HCT116 (cell line): ENCODE measurements at regions not wholly inside any gene's neighbourhood (a gene's known extent, or its start where the extent isn't known, plus 50 kb on each side); places are given as distances from the start of the nearest gene placed in this dataset.

ENCODE experiments used
- ATAC-seq: fragments of 200-7000 bp; cut with Tn5 transposase; 2 replicates; pipeline ENCODE4 v1.9.1; 2020; ENCODE audit warnings: mild to moderate bottlenecking, moderate library complexity
- BruUV-seq: library from RNA; stranded (reverse); fragments of 400-500 nt; replicated peaks from 2 replicates; lab custom pipeline; 2021; lab: Mats Ljungman, UMichigan
- CTCF ChIA-PET: fragments of 300-600 bp; sonication (Branson Sonifier 250); formaldehyde crosslinking; loops from one replicate; lab custom pipeline; 2021; ENCODE audit warnings: antibody characterized with exemption; lab: Charles Lee
- POLR2A ChIA-PET: fragments of 300-600, 350-600 bp; sonication (Branson Sonifier 250); formaldehyde crosslinking; loops from one replicate; lab custom pipeline; 2021; ENCODE audit warnings: antibody characterized with exemption; lab: Charles Lee
- RAD21 ChIA-PET, 2 experiments: fragments of 300-600 bp; sonication (Branson Sonifier 250); formaldehyde crosslinking; loops; one replicate each; lab custom pipeline; 2023; ENCODE audit warnings: low total read pairs in 2 of 2; ENCODE audit not compliant: uncharacterized antibody in 2 of 2, unreplicated experiment in 2 of 2, low non-redundant PET in 1 of 2; lab: Charles Lee
- DNase-seq: peaks from one replicate; pipeline ENCODE4 v3.0.0-alpha.2; 2010; ENCODE audit warnings: low read depth, low spot score
- H2AFZ ChIP-seq: fragments of 200-600 bp; shearing (Covaris generic), sonication (generic); 2 replicates; pipeline ENCODE4 v1.6.1; 2017; ENCODE audit warnings: low read depth, mixed run types, mixed read lengths, antibody characterized with exemption, low read length; ENCODE audit not compliant: poor library complexity, severe bottlenecking
- H3K27ac ChIP-seq: 2 replicates; pipeline ENCODE4 v1.5.1; 2012; ENCODE audit warnings: low read depth, low read length
- H3K27me3 ChIP-seq: fragments of 200-600 bp; sonication (generic); 2 replicates; pipeline ENCODE4 v1.6.1; 2016; ENCODE audit warnings: mixed run types, low read length, mixed read lengths; ENCODE audit not compliant: insufficient read depth
- H3K36me3 ChIP-seq, 2 experiments: fragments of 200-500 bp in 1 of 2; fragments of 200-600 bp in 1 of 2; sonication (Bioruptor generic) in 1 of 2; sonication (generic) in 1 of 2; 2 replicates each; pipeline versions ENCODE4 v1.5.1 to v1.6.1; 2014 to 2016; ENCODE audit warnings: low read length in 2 of 2, inconsistent platforms in 1 of 2, mixed read lengths in 1 of 2, mixed run types in 1 of 2; ENCODE audit not compliant: insufficient read depth in 2 of 2, control insufficient read depth in 1 of 2
- H3K4me1 ChIP-seq, 2 experiments: fragments of 200-600 bp in 1 of 2; sonication (generic) in 1 of 2; 2 replicates each; pipeline versions ENCODE4 v1.5.1 to v1.6.1; 2012 to 2017; ENCODE audit warnings: low read length in 2 of 2, inconsistent platforms in 1 of 2, mild to moderate bottlenecking in 1 of 2, mixed read lengths in 1 of 2, mixed run types in 1 of 2, moderate library complexity in 1 of 2; ENCODE audit not compliant: insufficient read depth in 2 of 2, control insufficient read depth in 1 of 2
- H3K4me2 ChIP-seq: fragments of 200-600 bp; sonication (generic); 2 replicates; pipeline ENCODE4 v1.6.1; 2017; ENCODE audit warnings: mixed run types, low read length, mixed read lengths
- H3K4me3 ChIP-seq, 2 experiments: fragments of 200-600 bp in 1 of 2; sonication (generic) in 1 of 2; replicated peaks in 1 of 2; 2 replicates each; pipeline ENCODE4 v1.5.1; 2011 to 2016; ENCODE audit warnings: low read length in 2 of 2, control low read depth in 1 of 2, low read depth in 1 of 2, mild to moderate bottlenecking in 1 of 2, mixed read lengths in 1 of 2, mixed run types in 1 of 2
- H3K79me2 ChIP-seq: fragments of 200-600 bp; sonication (generic); 2 replicates; pipeline ENCODE4 v1.6.1; 2017; ENCODE audit warnings: mild to moderate bottlenecking, mixed run types, low read length, moderate library complexity, mixed read lengths; ENCODE audit not compliant: insufficient read depth
- H3K9ac ChIP-seq: fragments of 200-600 bp; sonication (generic); 2 replicates; pipeline ENCODE4 v1.6.1; 2016; ENCODE audit warnings: low read length, mixed read lengths
- H3K9me2 ChIP-seq: fragments of 200-600 bp; sonication (generic), shearing (Covaris generic); 2 replicates; pipeline ENCODE4 v1.6.1; 2017; ENCODE audit warnings: mixed run types, mild to moderate bottlenecking, moderate library complexity; ENCODE audit not compliant: insufficient read depth
- H3K9me3 ChIP-seq, 2 experiments: fragments of 200-500 bp in 1 of 2; fragments of 200-600 bp in 1 of 2; sonication (Bioruptor generic) in 1 of 2; sonication (generic) in 1 of 2; 2 replicates each; pipeline ENCODE4 v1.6.1; 2014 to 2017; ENCODE audit warnings: low read length in 2 of 2, mixed read lengths in 2 of 2, inconsistent platforms in 1 of 2, low read depth in 1 of 2, mild to moderate bottlenecking in 1 of 2, mixed run types in 1 of 2, moderate library complexity in 1 of 2; ENCODE audit not compliant: control insufficient read depth in 1 of 2, insufficient read depth in 1 of 2
- H4K20me1 ChIP-seq: fragments of 200-600 bp; sonication (generic), shearing (Covaris generic); 2 replicates; pipeline ENCODE4 v1.6.1; 2017; ENCODE audit warnings: mixed run types, mild to moderate bottlenecking, moderate library complexity; ENCODE audit not compliant: insufficient read depth
- REST ChIP-seq: IDR thresholded peaks from 2 replicates; pipeline ENCODE4 v1.6.1; 2012; ENCODE audit warnings: low read depth
- ZNF274 ChIP-seq: fragments of 200-500 bp; sonication (Bioruptor generic); IDR thresholded peaks from 2 replicates; pipeline ENCODE4 v1.6.1; 2014; ENCODE audit warnings: mild to moderate bottlenecking, low read depth, low read length, inconsistent platforms
- intact Hi-C: fragments of 100-400 bp; cut with micrococcal nuclease; formaldehyde crosslinking; loops from 2 replicates; pipeline ENCODE4 v1.10.0; 2022

- intact Hi-C loops, result no loop called here
Observed at GRCh38 chr20:39248171-39248861, 286.2 kb downstream of the DHX35 start.

More at GRCh38 chr20:39248171-39248861, 286.2 kb downstream of the DHX35 start:
- ChIA-PET POLR2A (no interaction called here), RAD21 (no interaction called here), CTCF (interaction anchor here (2.0 kb wide), 1 partner anchor 16 kb away, joined by 4 read pairs; no protein-coding TSS in a partner anchor)
- no peaks in the 10 kb centered on the region for H4K20me1 ChIP-seq
- no peaks in the 10 kb centered on the region for H3K9me2 ChIP-seq
- H2AFZ ChIP-seq, result no peak overlapping the region
- no peak overlapping the region for H3K27ac ChIP-seq
- H3K4me3 ChIP-seq, result no peak overlapping the region
- no peaks in the 10 kb centered on the region for H3K4me1 ChIP-seq
- ATAC-seq (no peak), DNase-seq (no peak)
- H3K4me2 ChIP-seq, result no peak overlapping the region
- no peak overlapping the region for H3K9ac ChIP-seq
- TF ChIP-seq REST, result no peak
- no peak for TF ChIP-seq ZNF274
- H3K27me3 ChIP-seq, result peaks cover 15% of the 10 kb centered on the region
- BruUV-seq, result no TSS peak
- H3K36me3 ChIP-seq, result no peaks in the 10 kb centered on the region
- no peaks in the 10 kb centered on the region for H3K79me2 ChIP-seq
- H3K9me3 ChIP-seq, result no peaks in the 10 kb centered on the region
